Endodermal cell (in vitro differentiated cells): ENCODE measurements at regions not wholly inside any gene's neighbourhood (a gene's known extent, or its start where the extent isn't known, plus 50 kb on each side); places are given as distances from the start of the nearest gene placed in this dataset.

Source experiments
- DNase-seq: peaks from one replicate; pipeline ENCODE4 v3.0.0-alpha.2; 2017
- H3K27ac ChIP-seq: 2 replicates; pipeline ENCODE4 v1.5.1; 2013; ENCODE audit warnings: mild to moderate bottlenecking, low read depth, low read length, moderate library complexity
- H3K27me3 ChIP-seq: 2 replicates; pipeline ENCODE4 v1.6.1; 2013; ENCODE audit warnings: mild to moderate bottlenecking, low read length, moderate library complexity; ENCODE audit not compliant: insufficient read depth, control insufficient read depth, poor library complexity, severe bottlenecking
- H3K36me3 ChIP-seq: 2 replicates; pipeline ENCODE4 v1.7.0; 2013; ENCODE audit warnings: mild to moderate bottlenecking, low read length, moderate library complexity; ENCODE audit not compliant: control insufficient read depth, insufficient read depth
- H3K4me1 ChIP-seq: one replicate; pipeline ENCODE4 v1.7.0; 2013; ENCODE audit warnings: low read length; ENCODE audit not compliant: control insufficient read depth, insufficient read depth
- H3K4me3 ChIP-seq: 2 replicates; pipeline ENCODE4 v1.5.1; 2013; ENCODE audit warnings: mild to moderate bottlenecking, low read length, moderate library complexity
- H3K9ac ChIP-seq: 2 replicates; pipeline ENCODE4 v1.6.1; 2013; ENCODE audit warnings: mild to moderate bottlenecking, low read length, moderate library complexity; ENCODE audit not compliant: poor library complexity, severe bottlenecking; ENCODE audit errors: extremely low read depth
- H3K9me3 ChIP-seq: 2 replicates; pipeline ENCODE4 v1.6.1; 2013; ENCODE audit warnings: mild to moderate bottlenecking, low read length, moderate library complexity; ENCODE audit not compliant: control insufficient read depth
- H3K27ac Mint-ChIP-seq: 2 replicates; pipeline ENCODE4 v1.8.0; 2020; ENCODE audit warnings: mixed read lengths
- H3K27me3 Mint-ChIP-seq: 2 replicates; pipeline ENCODE4 v1.8.0; 2021; ENCODE audit warnings: mild to moderate bottlenecking, mixed read lengths; ENCODE audit not compliant: insufficient read depth
- H3K36me3 Mint-ChIP-seq: 2 replicates; pipeline ENCODE4 v1.8.0; 2020; ENCODE audit warnings: low read depth, mixed read lengths
- H3K4me1 Mint-ChIP-seq: 2 replicates; pipeline ENCODE4 v1.8.0; 2020; ENCODE audit warnings: mixed read lengths
- H3K4me3 Mint-ChIP-seq: 2 replicates; pipeline ENCODE4 v1.8.0; 2020; ENCODE audit warnings: mild to moderate bottlenecking, moderate library complexity, mixed read lengths
- H3K9me3 Mint-ChIP-seq: 2 replicates; pipeline ENCODE4 v1.8.0; 2020; ENCODE audit warnings: mild to moderate bottlenecking, mixed read lengths
- WGBS, 2 experiments: methylation state at CpG; one replicate each; pipeline versions ENCODE4 v1.1.5 to v1.1.7; 2013; ENCODE audit warnings: missing lambda C conversion rate in 2 of 2, mixed read lengths in 1 of 2; ENCODE audit not compliant: insufficient coverage in 1 of 2, insufficient read length in 1 of 2; 5-methylcytosine and 5-hydroxymethylcytosine counted together
- TF ChIP-seq, protein P1 (sequence below): fragments of 200-600 bp; sonication (generic); conservative IDR thresholded peaks from 2 replicates; pipeline ENCODE4 v1.5.0; 2021; ENCODE audit warnings: antibody characterized with exemption, mild to moderate bottlenecking

DNA sequence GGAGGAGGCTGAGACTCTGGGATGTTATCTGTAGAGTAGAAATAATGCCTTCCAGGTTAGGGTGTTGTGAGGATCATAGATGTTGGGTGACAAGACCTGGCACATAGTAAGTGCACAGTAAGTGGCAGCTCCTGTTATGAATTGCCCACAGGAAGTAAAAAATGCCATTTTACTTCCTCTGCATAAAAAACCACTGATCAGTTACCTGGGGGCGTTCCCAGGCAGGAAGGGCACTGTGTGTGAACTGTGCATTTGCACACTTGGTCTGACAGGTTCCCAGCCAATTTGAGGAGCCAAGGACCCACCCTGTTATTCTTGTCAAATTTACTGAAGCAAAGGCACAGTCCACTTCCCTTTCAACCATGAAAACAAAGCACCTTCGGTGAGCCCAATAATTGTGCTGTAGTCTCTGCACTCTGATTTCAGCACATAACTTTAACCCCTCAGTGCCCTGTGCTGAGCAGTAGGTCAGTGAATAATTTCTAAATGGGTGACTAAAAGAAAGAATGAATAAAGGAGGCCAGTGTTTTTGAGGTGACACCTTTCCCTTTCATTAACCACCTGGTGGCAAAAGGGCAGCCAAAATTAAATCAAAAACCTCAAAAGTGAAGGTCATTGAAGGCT, 85.8 kb upstream of the ARHGEF3 start:
- WGBS, 2 experiments = 88 to 90% methylated on average over 1 to 2 of the region's 2 CpGs
- H3K4me3 ChIP-seq = no peak overlapping the region
- Mint-ChIP-seq H3K27me3 (no peaks in the 10 kb centered on the region), H3K9me3 (no peaks in the 10 kb centered on the region), H3K27ac (no peak overlapping the region), H3K4me1 (peaks cover 28% of the 10 kb centered on the region), H3K4me3 (no peak overlapping the region), H3K36me3 (no peaks in the 10 kb centered on the region)
- no peak overlapping the region for H3K27ac ChIP-seq
- no peak for DNase-seq
- peaks cover 12% of the 10 kb centered on the region for H3K4me1 ChIP-seq
- no peaks in the 10 kb centered on the region for H3K36me3 ChIP-seq
- TF ChIP-seq, protein P1, sequence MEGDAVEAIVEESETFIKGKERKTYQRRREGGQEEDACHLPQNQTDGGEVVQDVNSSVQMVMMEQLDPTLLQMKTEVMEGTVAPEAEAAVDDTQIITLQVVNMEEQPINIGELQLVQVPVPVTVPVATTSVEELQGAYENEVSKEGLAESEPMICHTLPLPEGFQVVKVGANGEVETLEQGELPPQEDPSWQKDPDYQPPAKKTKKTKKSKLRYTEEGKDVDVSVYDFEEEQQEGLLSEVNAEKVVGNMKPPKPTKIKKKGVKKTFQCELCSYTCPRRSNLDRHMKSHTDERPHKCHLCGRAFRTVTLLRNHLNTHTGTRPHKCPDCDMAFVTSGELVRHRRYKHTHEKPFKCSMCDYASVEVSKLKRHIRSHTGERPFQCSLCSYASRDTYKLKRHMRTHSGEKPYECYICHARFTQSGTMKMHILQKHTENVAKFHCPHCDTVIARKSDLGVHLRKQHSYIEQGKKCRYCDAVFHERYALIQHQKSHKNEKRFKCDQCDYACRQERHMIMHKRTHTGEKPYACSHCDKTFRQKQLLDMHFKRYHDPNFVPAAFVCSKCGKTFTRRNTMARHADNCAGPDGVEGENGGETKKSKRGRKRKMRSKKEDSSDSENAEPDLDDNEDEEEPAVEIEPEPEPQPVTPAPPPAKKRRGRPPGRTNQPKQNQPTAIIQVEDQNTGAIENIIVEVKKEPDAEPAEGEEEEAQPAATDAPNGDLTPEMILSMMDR = no peak
- no peaks in the 10 kb centered on the region for H3K9me3 ChIP-seq
- H3K27me3 ChIP-seq = no peaks in the 10 kb centered on the region
- no peak overlapping the region for H3K9ac ChIP-seq

DNA sequence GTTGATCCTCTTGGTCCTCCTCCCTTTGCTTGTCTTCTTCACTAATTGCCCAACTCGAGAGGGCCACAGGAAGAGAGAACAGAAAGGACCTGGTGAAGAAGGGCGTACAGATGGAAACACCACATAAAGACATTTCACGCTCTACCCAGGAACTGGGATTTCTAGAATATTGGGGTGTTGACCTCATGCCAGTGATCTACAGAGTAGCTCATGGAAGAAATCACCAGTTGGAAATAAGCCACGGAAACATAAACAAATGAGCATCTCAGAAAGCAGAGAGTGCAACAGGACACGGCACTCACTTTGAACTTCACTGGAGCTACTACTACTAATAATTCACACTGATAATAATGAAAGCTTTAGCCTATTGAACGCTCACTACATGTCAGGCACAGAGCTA, 84.6 kb upstream of the ARHGEF3 start:
- no peak overlapping the region for H3K4me3 ChIP-seq
- Mint-ChIP-seq H3K4me1 (peaks cover 22% of the 10 kb centered on the region), H3K9me3 (no peaks in the 10 kb centered on the region), H3K4me3 (no peak overlapping the region), H3K27me3 (no peaks in the 10 kb centered on the region), H3K27ac (no peak overlapping the region), H3K36me3 (no peaks in the 10 kb centered on the region)
- no peak overlapping the region for H3K9ac ChIP-seq
- no peak for DNase-seq
- 95 to 96% methylated on average over 2 to 6 of the region's 6 CpGs for WGBS, 2 experiments
- H3K4me1 ChIP-seq = peaks cover 12% of the 10 kb centered on the region
- no peaks in the 10 kb centered on the region for H3K36me3 ChIP-seq
- TF ChIP-seq, protein P1 = no peak
- no peaks in the 10 kb centered on the region for H3K27me3 ChIP-seq
- H3K27ac ChIP-seq = no peak overlapping the region
- H3K9me3 ChIP-seq = no peaks in the 10 kb centered on the region

DNA sequence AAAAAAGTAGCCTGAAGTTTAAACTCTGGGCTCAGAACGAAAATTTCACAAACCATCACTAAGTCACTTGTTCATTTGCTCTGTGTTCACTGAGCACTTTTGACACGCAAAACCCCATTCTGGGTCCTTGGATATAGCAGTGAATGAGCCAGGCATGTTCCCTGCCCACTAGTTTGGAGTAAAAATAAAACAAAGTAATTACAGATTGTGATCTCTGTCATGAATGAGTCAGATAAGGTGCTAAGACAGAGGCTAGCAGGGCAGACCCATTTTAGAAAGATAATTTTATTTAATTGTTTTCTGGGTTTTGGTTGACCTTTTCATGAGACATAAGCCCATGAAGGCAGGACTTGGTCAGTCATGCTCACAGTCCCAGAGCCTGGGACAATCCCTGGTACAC, 84.1 kb upstream of the ARHGEF3 start:
- Histone ChIP-seq H3K27ac (no peak overlapping the region), H3K4me1 (peaks cover 12% of the 10 kb centered on the region), H3K27me3 (no peaks in the 10 kb centered on the region), H3K36me3 (no peaks in the 10 kb centered on the region), H3K9ac (no peak overlapping the region), H3K4me3 (no peak overlapping the region), H3K9me3 (no peaks in the 10 kb centered on the region)
- H3K9me3 Mint-ChIP-seq = no peaks in the 10 kb centered on the region
- TF ChIP-seq, protein P1 = no peak
- no peaks in the 10 kb centered on the region for H3K27me3 Mint-ChIP-seq
- H3K27ac Mint-ChIP-seq = no peak overlapping the region
- DNase-seq = no peak
- peaks cover 18% of the 10 kb centered on the region for H3K4me1 Mint-ChIP-seq
- no peak overlapping the region for H3K4me3 Mint-ChIP-seq
- no peaks in the 10 kb centered on the region for H3K36me3 Mint-ChIP-seq
- 86 to 95% methylated on average over 2 of the region's 2 CpGs for WGBS, 2 experiments
